ENCODE measurements at regions not wholly inside any gene's neighbourhood (a gene's known extent, or its start where the extent isn't known, plus 50 kb on each side); places are given as distances from the start of the nearest gene placed in this dataset.

DNA sequence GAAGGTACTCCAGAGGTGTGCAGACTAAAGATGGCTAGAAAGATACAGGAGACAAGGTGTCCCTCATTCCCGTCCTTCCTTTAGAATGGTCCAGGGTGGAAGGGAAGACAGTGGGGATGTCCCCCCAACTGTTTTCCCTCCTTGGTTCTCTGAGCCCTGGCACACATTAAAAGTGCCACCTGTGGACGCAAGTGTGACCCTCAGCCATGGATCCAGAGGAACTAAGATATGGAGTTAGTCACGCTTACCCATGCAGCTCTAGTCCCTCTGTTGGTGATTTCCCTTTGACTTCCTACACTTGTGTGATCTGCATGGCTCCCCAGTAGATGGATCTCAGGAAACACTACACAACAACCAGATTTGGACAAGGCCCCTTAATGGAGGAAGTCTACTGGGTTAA is 113.1 kb upstream of the SRD5A2 start:
- no peak for TF ChIP-seq GATA2 (IDR thresholded peaks at IDR 0.05; ENCODE audit: low read depth, low read length)
- TF ChIP-seq GATA3 (IDR thresholded peaks at IDR 0.05; ENCODE audit: low read depth, low read length) = no peak
